ENCODE measurements at regions not wholly inside any gene's neighbourhood (a gene's known extent, or its start where the extent isn't known, plus 50 kb on each side); places are given as distances from the start of the nearest gene placed in this dataset.

GRCh38 chr2:8312221-8312620 is 369.6 kb upstream of the ID2 start:
- no peak overlapping the region for H2AFZ ChIP-seq (ENCODE audit: low read length)
- H3K4me3 ChIP-seq (ENCODE audit: low read length) = no peak overlapping the region
- no peaks in the 10 kb centered on the region for H3K79me2 ChIP-seq (ENCODE audit: low read length)
- no peak overlapping the region for H3K9ac ChIP-seq (ENCODE audit: low read length)
- 0 out of 2 replicates have a peak, but pooled peaks cover 8% of the 10 kb centered on the region for H3K4me1 ChIP-seq (ENCODE audit: low read length)
- H3F3A ChIP-seq (ENCODE audit: insufficient read depth, low read length) = no peaks in the 10 kb centered on the region
- no peaks in the 10 kb centered on the region for H3K9me3 ChIP-seq (replicated peaks; ENCODE audit: insufficient read depth, low read length)
- TF ChIP-seq EZH2phosphoT487 (IDR thresholded peaks at IDR 0.05; ENCODE audit: low read length) = no peak
- TF ChIP-seq CTCF (IDR thresholded peaks at IDR 0.05; ENCODE audit: low read length) = no peak
- TF ChIP-seq EZH2 (optimal IDR thresholded peaks at IDR 0.05; ENCODE audit: low read depth, low read length) = no peak
- H3K27ac ChIP-seq (ENCODE audit: low read length) = no peak overlapping the region
- H3K9me2 ChIP-seq (replicated peaks; ENCODE audit: insufficient read depth, low read length) = no peaks in the 10 kb centered on the region
- H3K27me3 ChIP-seq (replicated peaks; ENCODE audit: insufficient read depth, low read length) = no peaks in the 10 kb centered on the region
- H3K36me3 ChIP-seq (replicated peaks; ENCODE audit: insufficient read depth, low read length) = no peaks in the 10 kb centered on the region
- no peak overlapping the region for H3K4me2 ChIP-seq (ENCODE audit: low read depth, low read length)
- no peak for DNase-seq
- H4K20me1 ChIP-seq (ENCODE audit: insufficient read depth, low read length) = no peaks in the 10 kb centered on the region

- Histone ChIP-seq H3K4me1 (ENCODE audit: low read length) (0 out of 2 replicates have a peak, but pooled peaks cover 8% of the 10 kb centered on the region), H3K9ac (ENCODE audit: low read length) (no peak overlapping the region), H3K27me3 (replicated peaks; ENCODE audit: insufficient read depth, low read length) (no peaks in the 10 kb centered on the region), H3K79me2 (ENCODE audit: low read length) (no peaks in the 10 kb centered on the region), H3K9me2 (replicated peaks; ENCODE audit: insufficient read depth, low read length) (no peaks in the 10 kb centered on the region), H3K9me3 (replicated peaks; ENCODE audit: insufficient read depth, low read length) (no peaks in the 10 kb centered on the region), H4K20me1 (ENCODE audit: insufficient read depth, low read length) (no peaks in the 10 kb centered on the region), H3K27ac (ENCODE audit: low read length) (no peak overlapping the region), H2AFZ (ENCODE audit: low read length) (no peak overlapping the region), H3K4me2 (ENCODE audit: low read depth, low read length) (no peak overlapping the region), H3F3A (ENCODE audit: insufficient read depth, low read length) (no peaks in the 10 kb centered on the region), H3K36me3 (replicated peaks; ENCODE audit: insufficient read depth, low read length) (no peaks in the 10 kb centered on the region), H3K4me3 (ENCODE audit: low read length) (no peak overlapping the region)
- no peak for TF ChIP-seq EZH2phosphoT487 (IDR thresholded peaks at IDR 0.05; ENCODE audit: low read length)
- no peak for TF ChIP-seq CTCF (IDR thresholded peaks at IDR 0.05; ENCODE audit: low read length)
- TF ChIP-seq EZH2 (optimal IDR thresholded peaks at IDR 0.05; ENCODE audit: low read depth, low read length) = no peak
- peak; percentile 44 for DNase-seq
Observed at GRCh38 chr2:8312861-8313830, 368.7 kb upstream of the ID2 start.

- H3K27me3 ChIP-seq (replicated peaks; ENCODE audit: insufficient read depth, low read length) = no peaks in the 10 kb centered on the region
- H3K9me2 ChIP-seq (replicated peaks; ENCODE audit: insufficient read depth, low read length) = no peaks in the 10 kb centered on the region
- H4K20me1 ChIP-seq (ENCODE audit: insufficient read depth, low read length) = no peaks in the 10 kb centered on the region
- H3F3A ChIP-seq (ENCODE audit: insufficient read depth, low read length) = no peaks in the 10 kb centered on the region
- no peak overlapping the region for H3K9ac ChIP-seq (ENCODE audit: low read length)
- H2AFZ ChIP-seq (ENCODE audit: low read length) = no peak overlapping the region
- H3K36me3 ChIP-seq (replicated peaks; ENCODE audit: insufficient read depth, low read length) = no peaks in the 10 kb centered on the region
- no peaks in the 10 kb centered on the region for H3K79me2 ChIP-seq (ENCODE audit: low read length)
- TF ChIP-seq EZH2phosphoT487 (IDR thresholded peaks at IDR 0.05; ENCODE audit: low read length) = no peak
- no peak for TF ChIP-seq CTCF (IDR thresholded peaks at IDR 0.05; ENCODE audit: low read length)
- TF ChIP-seq EZH2 (optimal IDR thresholded peaks at IDR 0.05; ENCODE audit: low read depth, low read length) = no peak
- H3K4me2 ChIP-seq (ENCODE audit: low read depth, low read length) = no peak overlapping the region
- H3K4me1 ChIP-seq (ENCODE audit: low read length) = 0 out of 2 replicates have a peak, but pooled peaks cover 8% of the 10 kb centered on the region
- no peaks in the 10 kb centered on the region for H3K9me3 ChIP-seq (replicated peaks; ENCODE audit: insufficient read depth, low read length)
- no peak for DNase-seq
- no peak overlapping the region for H3K27ac ChIP-seq (ENCODE audit: low read length)
- H3K4me3 ChIP-seq (ENCODE audit: low read length) = no peak overlapping the region
Observed at GRCh38 chr2:8314063-8314462, 367.8 kb upstream of the ID2 start.
